ENCODE measurements at regions not wholly inside any gene's neighbourhood (a gene's known extent, or its start where the extent isn't known, plus 50 kb on each side); places are given as distances from the start of the nearest gene placed in this dataset.

GRCh38 chr13:34250151-34250670, 432.3 kb downstream of the RFC3 start:
- Histone ChIP-seq H3K27ac (ENCODE audit: low read depth in 2 of 2, low read length in 1 of 2) (no peak overlapping the region), H3K9me3 (ENCODE audit: control insufficient read depth in 2 of 2, insufficient read depth in 1 of 2, low read depth in 1 of 2, low read length in 1 of 2) (no peaks in the 10 kb centered on the region), H3K4me1 (ENCODE audit: control insufficient read depth in 2 of 2, insufficient read depth in 2 of 2, low read length in 1 of 2) (no peaks in the 10 kb centered on the region), H3K36me3 (ENCODE audit: control insufficient read depth in 2 of 2, insufficient read depth in 2 of 2, low read length in 1 of 2) (no peaks in the 10 kb centered on the region), H3K4me3 (ENCODE audit: low read depth in 1 of 2, low read length in 2 of 2) (no peak overlapping the region), H3K27me3 (ENCODE audit: control insufficient read depth in 1 of 2, insufficient read depth in 2 of 2, low read length in 2 of 2) (no peaks in the 10 kb centered on the region)
- 77 to 85% methylated on average over 3 of the region's 3 CpGs for WGBS, 2 donors

GRCh38 chr13:34254366-34254765, 436.4 kb downstream of the RFC3 start:
- Histone ChIP-seq H3K27me3 (ENCODE audit: control insufficient read depth in 1 of 2, insufficient read depth in 2 of 2, low read length in 2 of 2) (no peaks in the 10 kb centered on the region), H3K4me1 (ENCODE audit: control insufficient read depth in 2 of 2, insufficient read depth in 2 of 2, low read length in 1 of 2) (no peaks in the 10 kb centered on the region), H3K27ac (ENCODE audit: low read depth in 2 of 2, low read length in 1 of 2) (no peak overlapping the region), H3K36me3 (ENCODE audit: control insufficient read depth in 2 of 2, insufficient read depth in 2 of 2, low read length in 1 of 2) (no peaks in the 10 kb centered on the region), H3K4me3 (ENCODE audit: low read depth in 1 of 2, low read length in 2 of 2) (no peak overlapping the region), H3K9me3 (ENCODE audit: control insufficient read depth in 2 of 2, insufficient read depth in 1 of 2, low read depth in 1 of 2, low read length in 1 of 2) (no peaks in the 10 kb centered on the region)

- H3K4me3 ChIP-seq (ENCODE audit: low read depth in 1 of 2, low read length in 2 of 2) = no peak overlapping the region
- no peaks in the 10 kb centered on the region for H3K36me3 ChIP-seq (ENCODE audit: control insufficient read depth in 2 of 2, insufficient read depth in 2 of 2, low read length in 1 of 2)
- WGBS, 2 donors = 82 to 89% methylated on average over 3 of the region's 3 CpGs
- no peaks in the 10 kb centered on the region for H3K4me1 ChIP-seq (ENCODE audit: control insufficient read depth in 2 of 2, insufficient read depth in 2 of 2, low read length in 1 of 2)
- H3K9me3 ChIP-seq (ENCODE audit: control insufficient read depth in 2 of 2, insufficient read depth in 1 of 2, low read depth in 1 of 2, low read length in 1 of 2) = no peaks in the 10 kb centered on the region
- H3K27ac ChIP-seq (ENCODE audit: low read depth in 2 of 2, low read length in 1 of 2) = no peak overlapping the region
- no peaks in the 10 kb centered on the region for H3K27me3 ChIP-seq (ENCODE audit: control insufficient read depth in 1 of 2, insufficient read depth in 2 of 2, low read length in 2 of 2)
Measured at GRCh38 chr13:34255711-34256110, 437.8 kb downstream of the RFC3 start.

- H3K4me1 ChIP-seq (ENCODE audit: control insufficient read depth in 2 of 2, insufficient read depth in 2 of 2, low read length in 1 of 2) = no peaks in the 10 kb centered on the region
- 72 to 77% methylated on average over 2 of the region's 2 CpGs for WGBS, 2 donors
- H3K27me3 ChIP-seq (ENCODE audit: control insufficient read depth in 1 of 2, insufficient read depth in 2 of 2, low read length in 2 of 2) = no peaks in the 10 kb centered on the region
- no peaks in the 10 kb centered on the region for H3K9me3 ChIP-seq (ENCODE audit: control insufficient read depth in 2 of 2, insufficient read depth in 1 of 2, low read depth in 1 of 2, low read length in 1 of 2)
- no peak overlapping the region for H3K27ac ChIP-seq (ENCODE audit: low read depth in 2 of 2, low read length in 1 of 2)
- no peak overlapping the region for H3K4me3 ChIP-seq (ENCODE audit: low read depth in 1 of 2, low read length in 2 of 2)
- no peaks in the 10 kb centered on the region for H3K36me3 ChIP-seq (ENCODE audit: control insufficient read depth in 2 of 2, insufficient read depth in 2 of 2, low read length in 1 of 2)
Measured at GRCh38 chr13:34256236-34256635, 438.3 kb downstream of the RFC3 start.

- H3K27ac ChIP-seq (ENCODE audit: low read depth in 2 of 2, low read length in 1 of 2) = no peak overlapping the region
- H3K9me3 ChIP-seq (ENCODE audit: control insufficient read depth in 2 of 2, insufficient read depth in 1 of 2, low read depth in 1 of 2, low read length in 1 of 2) = no peaks in the 10 kb centered on the region
- no peaks in the 10 kb centered on the region for H3K36me3 ChIP-seq (ENCODE audit: control insufficient read depth in 2 of 2, insufficient read depth in 2 of 2, low read length in 1 of 2)
- 57 to 60% methylated on average over 4 of the region's 4 CpGs for WGBS, 2 donors
- no peaks in the 10 kb centered on the region for H3K27me3 ChIP-seq (ENCODE audit: control insufficient read depth in 1 of 2, insufficient read depth in 2 of 2, low read length in 2 of 2)
- no peaks in the 10 kb centered on the region for H3K4me1 ChIP-seq (ENCODE audit: control insufficient read depth in 2 of 2, insufficient read depth in 2 of 2, low read length in 1 of 2)
- H3K4me3 ChIP-seq (ENCODE audit: low read depth in 1 of 2, low read length in 2 of 2) = no peak overlapping the region
Measured at GRCh38 chr13:34257966-34258365, 440.0 kb downstream of the RFC3 start.

GRCh38 chr13:34258646-34259386, 440.9 kb downstream of the RFC3 start:
- Histone ChIP-seq H3K4me3 (ENCODE audit: low read depth in 1 of 2, low read length in 2 of 2) (no peak overlapping the region), H3K27ac (ENCODE audit: low read depth in 2 of 2, low read length in 1 of 2) (no peak overlapping the region)
- 77 to 80% methylated on average over 4 of the region's 4 CpGs for WGBS, 2 donors

GRCh38 chr13:34263681-34264080, 445.7 kb downstream of the RFC3 start:
- WGBS, 2 donors = 78 to 83% methylated on average over 4 of the region's 4 CpGs
- Histone ChIP-seq H3K9me3 (ENCODE audit: control insufficient read depth in 2 of 2, insufficient read depth in 1 of 2, low read depth in 1 of 2, low read length in 1 of 2) (no peaks in the 10 kb centered on the region), H3K4me3 (ENCODE audit: low read depth in 1 of 2, low read length in 2 of 2) (no peak overlapping the region), H3K4me1 (ENCODE audit: control insufficient read depth in 2 of 2, insufficient read depth in 2 of 2, low read length in 1 of 2) (no peaks in the 10 kb centered on the region), H3K27me3 (ENCODE audit: control insufficient read depth in 1 of 2, insufficient read depth in 2 of 2, low read length in 2 of 2) (no peaks in the 10 kb centered on the region), H3K36me3 (ENCODE audit: control insufficient read depth in 2 of 2, insufficient read depth in 2 of 2, low read length in 1 of 2) (no peaks in the 10 kb centered on the region), H3K27ac (ENCODE audit: low read depth in 2 of 2, low read length in 1 of 2) (no peak overlapping the region)

More at GRCh38 chr13:34258646-34259386, 440.9 kb downstream of the RFC3 start:
- no peaks in the 10 kb centered on the region for H3K9me3 ChIP-seq (ENCODE audit: control insufficient read depth in 2 of 2, insufficient read depth in 1 of 2, low read depth in 1 of 2, low read length in 1 of 2)
- no peaks in the 10 kb centered on the region for H3K27me3 ChIP-seq (ENCODE audit: control insufficient read depth in 1 of 2, insufficient read depth in 2 of 2, low read length in 2 of 2)
- H3K4me1 ChIP-seq (ENCODE audit: control insufficient read depth in 2 of 2, insufficient read depth in 2 of 2, low read length in 1 of 2) = no peaks in the 10 kb centered on the region
- H3K36me3 ChIP-seq (ENCODE audit: control insufficient read depth in 2 of 2, insufficient read depth in 2 of 2, low read length in 1 of 2) = no peaks in the 10 kb centered on the region

GRCh38 chr13:34265046-34265679, 447.2 kb downstream of the RFC3 start:
- Histone ChIP-seq H3K4me1 (ENCODE audit: control insufficient read depth in 2 of 2, insufficient read depth in 2 of 2, low read length in 1 of 2) (no peaks in the 10 kb centered on the region), H3K27me3 (ENCODE audit: control insufficient read depth in 1 of 2, insufficient read depth in 2 of 2, low read length in 2 of 2) (no peaks in the 10 kb centered on the region), H3K9me3 (ENCODE audit: control insufficient read depth in 2 of 2, insufficient read depth in 1 of 2, low read depth in 1 of 2, low read length in 1 of 2) (no peaks in the 10 kb centered on the region), H3K36me3 (ENCODE audit: control insufficient read depth in 2 of 2, insufficient read depth in 2 of 2, low read length in 1 of 2) (no peaks in the 10 kb centered on the region), H3K27ac (ENCODE audit: low read depth in 2 of 2, low read length in 1 of 2) (no peak overlapping the region), H3K4me3 (ENCODE audit: low read depth in 1 of 2, low read length in 2 of 2) (no peak overlapping the region)
- 84 to 90% methylated on average over 3 of the region's 3 CpGs for WGBS, 2 donors

GRCh38 chr13:34276764-34277163, 458.8 kb downstream of the RFC3 start:
- 81 to 90% methylated on average over 3 of the region's 3 CpGs for WGBS, 2 donors

GRCh38 chr13:34277936-34278335, 460.0 kb downstream of the RFC3 start:
- Histone ChIP-seq H3K27me3 (ENCODE audit: control insufficient read depth in 1 of 2, insufficient read depth in 2 of 2, low read length in 2 of 2) (no peaks in the 10 kb centered on the region), H3K4me3 (ENCODE audit: low read depth in 1 of 2, low read length in 2 of 2) (no peak overlapping the region), H3K36me3 (ENCODE audit: control insufficient read depth in 2 of 2, insufficient read depth in 2 of 2, low read length in 1 of 2) (no peaks in the 10 kb centered on the region), H3K4me1 (ENCODE audit: control insufficient read depth in 2 of 2, insufficient read depth in 2 of 2, low read length in 1 of 2) (no peaks in the 10 kb centered on the region), H3K9me3 (ENCODE audit: control insufficient read depth in 2 of 2, insufficient read depth in 1 of 2, low read depth in 1 of 2, low read length in 1 of 2) (no peaks in the 10 kb centered on the region), H3K27ac (ENCODE audit: low read depth in 2 of 2, low read length in 1 of 2) (no peak overlapping the region)
- 47% methylated on average over 4 of the region's 4 CpGs for WGBS, 2 donors

More at GRCh38 chr13:34276764-34277163, 458.8 kb downstream of the RFC3 start:
- Histone ChIP-seq H3K27me3 (ENCODE audit: control insufficient read depth in 1 of 2, insufficient read depth in 2 of 2, low read length in 2 of 2) (no peaks in the 10 kb centered on the region), H3K27ac (ENCODE audit: low read depth in 2 of 2, low read length in 1 of 2) (no peak overlapping the region), H3K9me3 (ENCODE audit: control insufficient read depth in 2 of 2, insufficient read depth in 1 of 2, low read depth in 1 of 2, low read length in 1 of 2) (no peaks in the 10 kb centered on the region), H3K4me1 (ENCODE audit: control insufficient read depth in 2 of 2, insufficient read depth in 2 of 2, low read length in 1 of 2) (no peaks in the 10 kb centered on the region), H3K36me3 (ENCODE audit: control insufficient read depth in 2 of 2, insufficient read depth in 2 of 2, low read length in 1 of 2) (no peaks in the 10 kb centered on the region), H3K4me3 (ENCODE audit: low read depth in 1 of 2, low read length in 2 of 2) (no peak overlapping the region)
